ENCODE measurements at regions not wholly inside any gene's neighbourhood (a gene's known extent, or its start where the extent isn't known, plus 50 kb on each side); places are given as distances from the start of the nearest gene placed in this dataset.

- Histone ChIP-seq H3K9me3 (ENCODE audit: insufficient read depth, low read depth, low read length) (no peaks in the 10 kb centered on the region), H3K4me2 (ENCODE audit: low read depth, low read length, poor library complexity, severe bottlenecking) (no peak overlapping the region), H3K36me3 (ENCODE audit: insufficient read depth, low read length) (no peaks in the 10 kb centered on the region), H3K4me3 (ENCODE audit: low read length, poor library complexity, severe bottlenecking) (no peak overlapping the region), H2AFZ (ENCODE audit: low read length) (no peak overlapping the region; the same call in 1 of the 2 replicates), H3F3A (ENCODE audit: low read depth) (0 out of 2 replicates have a peak, but pooled peaks cover 4% of the 10 kb centered on the region), H3K27me3 (ENCODE audit: insufficient read depth, low read length, poor library complexity, severe bottlenecking) (no peaks in the 10 kb centered on the region), H3K79me2 (ENCODE audit: insufficient read depth, low read length) (no peaks in the 10 kb centered on the region; the same call in 1 of the 2 replicates), H3K9me2 (replicated peaks; ENCODE audit: low read depth, low read length) (no peaks in the 10 kb centered on the region), H3K4me1 (ENCODE audit: insufficient read depth, low read length, poor library complexity, severe bottlenecking) (peaks cover 23% of the 10 kb centered on the region), H3K9ac (ENCODE audit: low read depth, low read length, poor library complexity, severe bottlenecking) (no peak overlapping the region), H4K20me1 (ENCODE audit: insufficient read depth, low read length, poor library complexity, severe bottlenecking) (no peaks in the 10 kb centered on the region)
- TF ChIP-seq EZH2phosphoT487 (IDR thresholded peaks at IDR 0.05; ENCODE audit: borderline replicate concordance), result no peak
- TF ChIP-seq, protein P1, sequence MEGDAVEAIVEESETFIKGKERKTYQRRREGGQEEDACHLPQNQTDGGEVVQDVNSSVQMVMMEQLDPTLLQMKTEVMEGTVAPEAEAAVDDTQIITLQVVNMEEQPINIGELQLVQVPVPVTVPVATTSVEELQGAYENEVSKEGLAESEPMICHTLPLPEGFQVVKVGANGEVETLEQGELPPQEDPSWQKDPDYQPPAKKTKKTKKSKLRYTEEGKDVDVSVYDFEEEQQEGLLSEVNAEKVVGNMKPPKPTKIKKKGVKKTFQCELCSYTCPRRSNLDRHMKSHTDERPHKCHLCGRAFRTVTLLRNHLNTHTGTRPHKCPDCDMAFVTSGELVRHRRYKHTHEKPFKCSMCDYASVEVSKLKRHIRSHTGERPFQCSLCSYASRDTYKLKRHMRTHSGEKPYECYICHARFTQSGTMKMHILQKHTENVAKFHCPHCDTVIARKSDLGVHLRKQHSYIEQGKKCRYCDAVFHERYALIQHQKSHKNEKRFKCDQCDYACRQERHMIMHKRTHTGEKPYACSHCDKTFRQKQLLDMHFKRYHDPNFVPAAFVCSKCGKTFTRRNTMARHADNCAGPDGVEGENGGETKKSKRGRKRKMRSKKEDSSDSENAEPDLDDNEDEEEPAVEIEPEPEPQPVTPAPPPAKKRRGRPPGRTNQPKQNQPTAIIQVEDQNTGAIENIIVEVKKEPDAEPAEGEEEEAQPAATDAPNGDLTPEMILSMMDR (conservative IDR thresholded peaks at IDR 0.05; ENCODE audit: low read length), result no peak
These were observed 123.2 kb downstream of the B3GNT2 start for GRCh38 chr2:62319070-62319469.

- no peak overlapping the region for H3K4me2 ChIP-seq (ENCODE audit: low read depth, low read length, poor library complexity, severe bottlenecking)
These were observed 119.6 kb downstream of the B3GNT2 start for GRCh38 chr2:62315476-62315875.

DNA sequence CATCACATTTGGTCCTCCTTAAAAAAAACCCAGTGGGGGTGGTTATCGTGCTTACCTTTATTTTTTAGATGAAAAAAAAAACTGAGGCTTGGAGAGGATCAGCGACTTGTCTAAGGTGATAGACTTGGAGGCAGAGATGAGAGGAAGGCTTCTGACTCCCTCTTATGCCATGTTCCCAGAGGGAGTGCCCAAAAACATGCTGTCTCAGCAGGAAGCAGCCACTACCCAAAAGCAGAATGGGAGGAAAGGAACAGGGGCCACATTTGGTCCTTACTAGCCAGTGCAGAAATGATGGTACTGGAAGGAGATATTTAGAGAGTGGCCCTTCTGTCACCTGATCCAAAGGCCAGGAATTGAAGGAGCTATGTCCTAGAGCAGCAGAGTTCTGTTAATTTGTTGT is 118.4 kb downstream of the B3GNT2 start:
- no peaks in the 10 kb centered on the region for H3K9me2 ChIP-seq (replicated peaks; ENCODE audit: low read depth, low read length)
- no peak for TF ChIP-seq EZH2phosphoT487 (IDR thresholded peaks at IDR 0.05; ENCODE audit: borderline replicate concordance)
- TF ChIP-seq, protein P1 (conservative IDR thresholded peaks at IDR 0.05; ENCODE audit: low read length), result no peak
- peak overlapping the region; percentile 73 for H3K9ac ChIP-seq (ENCODE audit: low read depth, low read length, poor library complexity, severe bottlenecking)
- H3F3A ChIP-seq (ENCODE audit: low read depth), result peaks cover 9% of the 10 kb centered on the region
- peak overlapping the region; percentile 74 for H3K4me3 ChIP-seq (ENCODE audit: low read length, poor library complexity, severe bottlenecking)
- H4K20me1 ChIP-seq (ENCODE audit: insufficient read depth, low read length, poor library complexity, severe bottlenecking), result no peaks in the 10 kb centered on the region
- peak overlapping the region; percentile 64; the same call in 1 of the 2 replicates for H2AFZ ChIP-seq (ENCODE audit: low read length)
- H3K4me2 ChIP-seq (ENCODE audit: low read depth, low read length, poor library complexity, severe bottlenecking), result peak overlapping the region; percentile 98
- H3K36me3 ChIP-seq (ENCODE audit: insufficient read depth, low read length), result no peaks in the 10 kb centered on the region
- H3K27me3 ChIP-seq (ENCODE audit: insufficient read depth, low read length, poor library complexity, severe bottlenecking), result no peaks in the 10 kb centered on the region
- H3K9me3 ChIP-seq (ENCODE audit: insufficient read depth, low read depth, low read length), result no peaks in the 10 kb centered on the region
- H3K79me2 ChIP-seq (ENCODE audit: insufficient read depth, low read length), result peaks cover 7% of the 10 kb centered on the region; the same call in 1 of the 2 replicates
- peaks cover 56% of the 10 kb centered on the region for H3K4me1 ChIP-seq (ENCODE audit: insufficient read depth, low read length, poor library complexity, severe bottlenecking)

More at GRCh38 chr2:62315476-62315875, 119.6 kb downstream of the B3GNT2 start:
- Histone ChIP-seq H3F3A (ENCODE audit: low read depth) (peaks cover 9% of the 10 kb centered on the region), H3K79me2 (ENCODE audit: insufficient read depth, low read length) (peaks cover 6% of the 10 kb centered on the region; the same call in 1 of the 2 replicates), H4K20me1 (ENCODE audit: insufficient read depth, low read length, poor library complexity, severe bottlenecking) (no peaks in the 10 kb centered on the region), H3K4me3 (ENCODE audit: low read length, poor library complexity, severe bottlenecking) (no peak overlapping the region), H3K9ac (ENCODE audit: low read depth, low read length, poor library complexity, severe bottlenecking) (no peak overlapping the region), H2AFZ (ENCODE audit: low read length) (no peak overlapping the region), H3K4me1 (ENCODE audit: insufficient read depth, low read length, poor library complexity, severe bottlenecking) (peaks cover 44% of the 10 kb centered on the region), H3K36me3 (ENCODE audit: insufficient read depth, low read length) (no peaks in the 10 kb centered on the region), H3K27me3 (ENCODE audit: insufficient read depth, low read length, poor library complexity, severe bottlenecking) (no peaks in the 10 kb centered on the region), H3K9me2 (replicated peaks; ENCODE audit: low read depth, low read length) (no peaks in the 10 kb centered on the region), H3K9me3 (ENCODE audit: insufficient read depth, low read depth, low read length) (no peaks in the 10 kb centered on the region)
- no peak for TF ChIP-seq EZH2phosphoT487 (IDR thresholded peaks at IDR 0.05; ENCODE audit: borderline replicate concordance)
- TF ChIP-seq, protein P1 (conservative IDR thresholded peaks at IDR 0.05; ENCODE audit: low read length), result no peak

All from Loucy (cell line).